HUDEP-2 (cell line): ENCODE measurements at regions not wholly inside any gene's neighbourhood (a gene's known extent, or its start where the extent isn't known, plus 50 kb on each side); places are given as distances from the start of the nearest gene placed in this dataset.

Experiments used
- DNase-seq, 76 experiments: peaks; one replicate each; lab custom pipeline; 2025; ENCODE audit not compliant: unreplicated experiment in 76 of 76; lab: John Stamatoyannopoulos, UW

DNA sequence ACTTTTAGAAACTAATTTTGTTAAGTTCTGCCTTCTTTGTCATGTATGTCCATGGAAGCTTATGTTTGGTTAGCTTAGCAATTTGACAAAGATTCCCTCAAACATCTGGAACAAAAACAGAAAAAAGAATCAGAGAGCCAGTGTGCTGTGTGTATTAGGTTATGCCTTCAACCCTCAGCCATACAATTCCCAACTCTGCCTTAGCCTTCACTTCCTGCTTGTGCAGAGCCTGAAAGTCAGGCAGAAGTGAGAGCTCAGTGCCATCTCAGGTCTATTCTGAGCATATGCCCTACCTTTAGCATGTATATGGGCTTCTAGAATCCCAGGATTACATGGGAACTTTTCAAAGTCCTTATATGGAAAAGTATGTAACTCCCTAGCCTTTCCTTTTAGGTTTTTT lies 58.2 kb upstream of the STOX2 start:
- DNase-seq, result no peak

DNA sequence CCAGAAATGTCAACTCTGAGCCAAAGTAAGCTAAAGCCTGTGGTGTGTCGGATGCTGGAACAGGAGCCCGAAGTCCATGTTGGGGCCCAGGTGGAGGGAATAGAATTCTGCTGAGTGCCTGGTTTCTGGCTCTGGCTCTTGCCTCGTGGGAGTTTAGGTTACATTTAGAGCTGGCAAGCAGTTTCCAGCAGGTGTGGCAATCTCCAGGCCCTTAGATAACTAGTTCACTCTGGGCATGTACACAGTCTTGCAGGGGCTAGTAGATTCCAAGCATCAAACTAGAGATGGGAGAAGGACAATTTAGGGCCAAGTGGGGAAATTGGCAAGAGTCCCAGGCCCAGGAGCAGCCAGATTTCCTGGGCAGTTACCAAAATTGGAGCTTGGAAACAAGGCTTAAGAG lies 56.3 kb upstream of the STOX2 start:
- DNase-seq, result no peak

DNA sequence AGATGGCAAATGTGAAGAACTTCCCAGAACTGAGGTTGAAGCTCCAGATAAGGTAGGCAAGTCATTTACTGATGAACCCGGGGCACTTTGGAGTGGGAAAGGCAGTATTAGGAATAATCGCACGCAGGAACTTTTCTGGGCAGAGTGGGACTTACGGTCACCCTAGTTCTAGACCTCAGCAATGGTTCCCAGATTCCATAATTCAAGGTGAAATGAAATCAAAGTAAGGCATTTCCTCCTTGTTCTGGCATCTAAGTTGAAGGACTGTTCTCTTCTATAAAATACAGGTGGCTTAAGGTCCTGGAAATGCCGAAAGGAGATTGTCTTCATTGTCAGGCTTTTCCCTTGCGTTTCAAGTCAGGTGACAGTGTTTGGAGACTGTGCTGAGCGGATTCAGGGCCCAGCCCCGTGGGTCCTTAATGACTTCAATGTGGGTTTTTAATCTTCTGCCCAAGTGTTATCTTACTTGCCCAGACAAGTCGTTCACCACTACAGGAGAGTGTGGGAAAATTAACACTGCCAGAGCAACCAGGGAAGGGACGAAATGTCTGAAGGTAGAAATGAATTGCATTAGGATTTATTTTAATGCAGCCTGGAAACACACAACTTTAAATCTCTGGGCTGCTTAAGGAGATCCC lies 52.1 kb upstream of the STOX2 start:
- DNase-seq, result peak in 3 of 76 experiments; percentile 2 to 31 (median 2)

DNA sequence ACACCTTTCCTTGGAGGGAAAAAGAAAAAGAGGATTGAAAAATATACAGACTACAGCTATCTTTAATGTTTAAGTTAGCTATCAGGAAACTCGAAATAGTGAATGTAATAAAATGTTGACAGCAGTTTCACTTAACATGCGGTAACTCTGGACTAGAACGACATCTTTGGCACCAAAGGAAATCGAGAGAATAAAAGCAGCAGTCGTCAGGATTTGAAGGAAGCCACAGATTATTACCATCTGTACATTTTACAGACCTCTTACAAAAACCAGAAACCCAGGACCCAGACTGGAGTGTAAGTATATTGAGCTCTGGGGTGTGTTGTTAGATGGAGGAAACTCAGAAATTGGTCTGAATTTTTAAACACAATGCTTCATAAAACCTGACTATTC lies 51.6 kb upstream of the STOX2 start:
- no peak for DNase-seq
